Spleen (tissue), 7 donors: ENCODE measurements at regions not wholly inside any gene's neighbourhood (a gene's known extent, or its start where the extent isn't known, plus 50 kb on each side); places are given as distances from the start of the nearest gene placed in this dataset.

Experiments
- CTCF ChIP-seq, 11 experiments: fragments of 200-600 bp in 7 of 11; fragments of 450-650 bp in 4 of 11; sonication (generic) in 4 of 11; IDR thresholded peaks in 8 of 11; conservative IDR thresholded peaks in 3 of 11; 1 replicate in 7 of 11; 2 replicates in 4 of 11; pipeline versions ENCODE4 v1.4.0 to v1.8.0; 2016 to 2021; ENCODE audit warnings: antibody characterized with exemption in 11 of 11, inconsistent platforms in 4 of 11, mild to moderate bottlenecking in 1 of 11
- POLR2A ChIP-seq, 3 donors: fragments of 450-650 bp; IDR thresholded peaks; one replicate each; pipeline ENCODE4 v1.5.1; 2017; ENCODE audit warnings: antibody characterized with exemption in 3 of 3, mild to moderate bottlenecking in 1 of 3
- POLR2AphosphoS5 ChIP-seq, 3 donors: sonication (generic); formaldehyde crosslinking; IDR thresholded peaks; one replicate each; pipeline ENCODE4 v1.5.1; 2017; ENCODE audit warnings: antibody characterized with exemption in 3 of 3
- donor health status: DM: no; HTN: no; CAD: no; lungs with moderate emphysema.
- donor health status: DM: no; HTN: no; CAD: no.
- donor health status: DM: no; HTN: no; CAD: no.

DNA sequence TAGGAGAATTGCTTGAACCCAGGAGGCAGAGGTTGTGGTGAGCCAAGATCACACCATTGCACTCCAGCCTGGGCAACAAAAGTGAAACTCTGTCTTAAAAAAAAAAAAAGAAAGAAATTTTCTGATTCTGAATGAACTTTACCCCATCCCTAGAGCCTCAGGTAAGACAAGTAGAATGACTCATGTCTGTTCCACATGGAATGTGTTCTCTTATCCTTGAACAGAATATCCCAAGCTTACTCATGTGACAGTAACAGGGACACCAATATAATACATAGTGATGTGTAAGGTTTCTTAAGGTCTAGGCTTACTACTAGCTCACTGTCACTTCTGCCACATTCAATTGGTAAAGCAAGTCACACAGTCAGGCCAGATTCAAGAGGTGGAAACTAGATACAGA is 219.6 kb upstream of the BTBD3 start:
- TF ChIP-seq CTCF (IDR thresholded peaks at IDR 0.05 in 8 of 11, conservative IDR thresholded peaks at IDR 0.05 in 3 of 11) (no peak), POLR2A (IDR thresholded peaks at IDR 0.05) (no peak), POLR2AphosphoS5 (IDR thresholded peaks at IDR 0.05) (no peak)
